HEK293T (cell line): ENCODE measurements at regions not wholly inside any gene's neighbourhood (a gene's known extent, or its start where the extent isn't known, plus 50 kb on each side); places are given as distances from the start of the nearest gene placed in this dataset.
"Not testable (repeated sequence)": the region's sequence is repeated elsewhere in the genome, so short reads cannot be mapped to it uniquely, and the experiment has no call there.

Experiments used
- CTCF ChIA-PET: fragments of 350-600 bp; formaldehyde crosslinking; extraction: SDS; loops from one replicate; lab custom pipeline; 2021; ENCODE audit warnings: antibody characterized with exemption, inconsistent platforms; lab: Yijun Ruan, JAX
- POLR2A ChIA-PET: fragments of 350-600 bp; formaldehyde crosslinking; extraction: SDS; loops from one replicate; lab custom pipeline; 2020; ENCODE audit warnings: antibody characterized with exemption, inconsistent platforms; lab: Yijun Ruan, JAX
- DNase-seq: peaks from one replicate; pipeline ENCODE4 v3.0.0; 2012; ENCODE audit warnings: mixed read lengths; ENCODE audit errors: extremely low spot score
- ARNT ChIP-seq: fragments of 450-650 bp; IDR thresholded peaks from 2 replicates; pipeline ENCODE4 v1.6.1; 2017; ENCODE audit warnings: mild to moderate bottlenecking
- BHLHE40 ChIP-seq: fragments of 450-650 bp; IDR thresholded peaks from 2 replicates; pipeline ENCODE4 v1.6.1; 2016; ENCODE audit warnings: mild to moderate bottlenecking, moderate library complexity, borderline replicate concordance
- CTBP1 ChIP-seq: fragments of 450-650 bp; IDR thresholded peaks from 2 replicates; pipeline ENCODE4 v1.6.1; 2016; ENCODE audit warnings: borderline replicate concordance
- ELF4 ChIP-seq: fragments of 450-650 bp; IDR thresholded peaks from 2 replicates; pipeline ENCODE4 v1.6.1; 2017; ENCODE audit warnings: antibody characterized with exemption
- FOXA1 ChIP-seq: fragments of 450-650 bp; IDR thresholded peaks from 2 replicates; pipeline ENCODE4 v1.6.1; 2016; ENCODE audit warnings: mild to moderate bottlenecking
- FOXK2 ChIP-seq: fragments of 450-650 bp; IDR thresholded peaks from 2 replicates; pipeline ENCODE4 v1.6.1; 2016; ENCODE audit warnings: mild to moderate bottlenecking
- FOXM1 ChIP-seq: fragments of 450-650 bp; IDR thresholded peaks from 2 replicates; pipeline ENCODE4 v1.6.1; 2017; ENCODE audit warnings: mild to moderate bottlenecking, borderline replicate concordance
- HDGF ChIP-seq: fragments of 450-650 bp; IDR thresholded peaks from 2 replicates; pipeline ENCODE4 v1.6.1; 2017; ENCODE audit warnings: antibody characterized with exemption, borderline replicate concordance
- L3MBTL2 ChIP-seq: fragments of 450-650 bp; conservative IDR thresholded peaks from 2 replicates; pipeline ENCODE4 v1.6.1; 2016; ENCODE audit warnings: mild to moderate bottlenecking
- LEF1 ChIP-seq: fragments of 450-650 bp; IDR thresholded peaks from 2 replicates; pipeline ENCODE4 v1.6.1; 2017; ENCODE audit warnings: mild to moderate bottlenecking, borderline replicate concordance
- NFRKB ChIP-seq: fragments of 450-650 bp; IDR thresholded peaks from 2 replicates; pipeline ENCODE4 v1.6.1; 2016; ENCODE audit warnings: mild to moderate bottlenecking, moderate library complexity
- SP1 ChIP-seq: fragments of 450-650 bp; IDR thresholded peaks from 2 replicates; pipeline ENCODE4 v1.6.1; 2017
- SUZ12 ChIP-seq: fragments of 450-650 bp; IDR thresholded peaks from 2 replicates; pipeline ENCODE4 v1.6.1; 2016; ENCODE audit warnings: mild to moderate bottlenecking
- TARDBP ChIP-seq: fragments of 450-650 bp; IDR thresholded peaks from 2 replicates; pipeline ENCODE4 v1.6.1; 2016
- ZNF384 ChIP-seq: fragments of 450-650 bp; IDR thresholded peaks from 2 replicates; pipeline ENCODE4 v1.6.1; 2016
- TF ChIP-seq, protein P1 (sequence below): fragments of 450-650 bp; IDR thresholded peaks from 2 replicates; pipeline ENCODE4 v1.6.1; 2016

- ChIA-PET POLR2A (no interaction called here), CTCF (no interaction called here)
Observed at GRCh38 chr15:23793191-23793680, 106.1 kb upstream of the NDN start.

DNA sequence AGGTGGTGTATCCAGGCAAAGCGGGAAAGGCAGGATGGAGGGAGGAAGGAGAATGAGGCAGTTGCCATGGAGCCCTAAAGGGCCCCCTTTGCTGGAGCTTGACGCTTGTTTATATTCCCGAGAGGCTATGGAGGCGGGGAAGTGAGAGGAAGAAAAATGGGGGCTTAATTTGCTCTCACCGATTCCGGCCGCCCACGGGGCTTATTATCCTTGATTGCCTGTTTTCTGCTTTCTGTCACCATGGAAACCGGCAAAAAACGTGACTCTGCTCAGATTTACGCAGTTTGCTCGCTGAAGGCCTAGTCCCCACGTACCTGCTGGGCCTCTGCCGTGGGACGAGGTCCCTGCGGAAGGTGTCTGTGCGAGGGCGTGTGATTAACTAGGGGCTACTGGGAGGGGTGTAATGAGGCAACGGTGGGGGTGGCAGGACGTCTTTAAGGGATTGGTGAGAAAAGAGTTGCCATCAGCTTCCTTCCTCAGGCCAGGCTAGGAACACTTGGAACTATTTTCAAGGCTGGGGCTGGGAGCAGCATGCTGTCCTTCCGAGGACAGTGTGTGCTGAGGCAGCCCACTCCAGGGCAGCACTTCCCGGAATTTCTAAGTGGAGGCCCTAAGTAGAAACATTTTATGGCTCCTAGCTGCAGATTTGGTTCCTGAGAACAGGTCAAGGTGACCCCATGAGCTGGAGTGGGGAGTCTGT, 110.8 kb upstream of the NDN start:
- CTCF ChIA-PET, result no interaction called here
- no peak for TF ChIP-seq LEF1
- TF ChIP-seq ELF4, result no peak
- no peak for TF ChIP-seq CTBP1
- no peak for TF ChIP-seq FOXA1
- TF ChIP-seq ZNF384, result no peak
- TF ChIP-seq TARDBP, result no peak
- TF ChIP-seq, protein P1, sequence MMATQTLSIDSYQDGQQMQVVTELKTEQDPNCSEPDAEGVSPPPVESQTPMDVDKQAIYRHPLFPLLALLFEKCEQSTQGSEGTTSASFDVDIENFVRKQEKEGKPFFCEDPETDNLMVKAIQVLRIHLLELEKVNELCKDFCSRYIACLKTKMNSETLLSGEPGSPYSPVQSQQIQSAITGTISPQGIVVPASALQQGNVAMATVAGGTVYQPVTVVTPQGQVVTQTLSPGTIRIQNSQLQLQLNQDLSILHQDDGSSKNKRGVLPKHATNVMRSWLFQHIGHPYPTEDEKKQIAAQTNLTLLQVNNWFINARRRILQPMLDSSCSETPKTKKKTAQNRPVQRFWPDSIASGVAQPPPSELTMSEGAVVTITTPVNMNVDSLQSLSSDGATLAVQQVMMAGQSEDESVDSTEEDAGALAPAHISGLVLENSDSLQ, result no peak
- no peak for TF ChIP-seq HDGF
- TF ChIP-seq L3MBTL2, result no peak
- TF ChIP-seq SUZ12, result no peak
- TF ChIP-seq NFRKB, result no peak
- no peak for TF ChIP-seq BHLHE40
- no peak for TF ChIP-seq SP1
- TF ChIP-seq ARNT, result no peak
- TF ChIP-seq FOXM1, result no peak
- TF ChIP-seq FOXK2, result no peak
- POLR2A ChIA-PET, result no interaction called here

More at GRCh38 chr15:23793191-23793680, 106.1 kb upstream of the NDN start:
- DNase-seq, result no peak
- no peak for TF ChIP-seq NFRKB
- TF ChIP-seq ARNT, result no peak
- TF ChIP-seq, protein P1, result no peak
- TF ChIP-seq BHLHE40, result no peak
- TF ChIP-seq FOXM1, result no peak
- TF ChIP-seq TARDBP, result no peak
- TF ChIP-seq FOXA1, result no peak
- TF ChIP-seq SP1, result no peak
- no peak for TF ChIP-seq LEF1
- no peak for TF ChIP-seq ZNF384
- no peak for TF ChIP-seq HDGF
- no peak for TF ChIP-seq CTBP1
- no peak for TF ChIP-seq ELF4
- no peak for TF ChIP-seq FOXK2
- no peak for TF ChIP-seq L3MBTL2
- TF ChIP-seq SUZ12, result no peak

DNA sequence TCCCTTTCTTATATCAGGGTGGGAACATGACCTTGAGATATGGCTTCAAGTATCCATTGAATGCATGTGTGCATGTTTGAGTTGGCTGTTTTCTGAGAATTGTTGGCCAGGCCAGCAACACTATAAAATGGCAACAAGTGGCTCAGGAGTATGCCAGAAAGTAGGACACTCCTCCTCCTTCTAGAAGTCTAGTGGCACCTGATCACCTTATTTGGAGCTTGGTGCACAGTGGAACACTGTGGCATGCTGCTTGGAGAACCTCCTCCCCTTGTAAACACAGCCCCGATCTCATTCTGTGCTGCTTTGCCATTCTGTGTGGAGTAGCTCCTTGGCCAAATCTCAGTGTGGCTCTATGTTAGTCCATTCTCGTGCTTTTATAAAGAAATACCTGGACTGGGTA, 114.8 kb upstream of the NDN start:
- no peak for DNase-seq
- CTCF ChIA-PET, result no interaction called here
- no peak for TF ChIP-seq BHLHE40
- TF ChIP-seq TARDBP, result no peak
- TF ChIP-seq HDGF, result no peak
- TF ChIP-seq, protein P1, result no peak
- TF ChIP-seq NFRKB, result no peak
- no peak for TF ChIP-seq ELF4
- TF ChIP-seq L3MBTL2, result no peak
- no peak for TF ChIP-seq ZNF384
- TF ChIP-seq SUZ12, result no peak
- POLR2A ChIA-PET, result no interaction called here

More for the DNA sequence above, 110.8 kb upstream of the NDN start:
- no peak for DNase-seq

GRCh38 chr15:23802896-23803435, 115.9 kb upstream of the NDN start:
- CTCF ChIA-PET, DNase-seq, POLR2A ChIA-PET: not testable (repeated sequence)

GRCh38 chr15:23806980-23807379, 119.9 kb upstream of the NDN start:
- CTCF ChIA-PET, result no interaction called here
- TF ChIP-seq ARNT (no peak), L3MBTL2 (no peak), LEF1 (no peak), ZNF384 (no peak), FOXM1 (no peak), CTBP1 (no peak), TARDBP (no peak), SUZ12 (no peak), BHLHE40 (no peak), HDGF (no peak), ELF4 (no peak), NFRKB (no peak), SP1 (no peak)
- TF ChIP-seq, protein P1, result no peak
- DNase-seq, result no peak
- POLR2A ChIA-PET, result no interaction called here
